SK-N-MC (cell line): ENCODE measurements at regions not wholly inside any gene's neighbourhood (a gene's known extent, or its start where the extent isn't known, plus 50 kb on each side); places are given as distances from the start of the nearest gene placed in this dataset.

Experiments used
- FOXP2 ChIP-seq: optimal IDR thresholded peaks from 2 replicates; pipeline ENCODE3; 2011; ENCODE audit warnings: mild to moderate bottlenecking, moderate library complexity; ENCODE audit not compliant: insufficient read depth; ENCODE audit errors: extremely low read length, control extremely low read depth
- POLR2AphosphoS5 ChIP-seq: IDR thresholded peaks from 2 replicates; pipeline ENCODE4 v1.6.1; 2012; ENCODE audit warnings: mild to moderate bottlenecking, low read depth, low read length, borderline replicate concordance

DNA sequence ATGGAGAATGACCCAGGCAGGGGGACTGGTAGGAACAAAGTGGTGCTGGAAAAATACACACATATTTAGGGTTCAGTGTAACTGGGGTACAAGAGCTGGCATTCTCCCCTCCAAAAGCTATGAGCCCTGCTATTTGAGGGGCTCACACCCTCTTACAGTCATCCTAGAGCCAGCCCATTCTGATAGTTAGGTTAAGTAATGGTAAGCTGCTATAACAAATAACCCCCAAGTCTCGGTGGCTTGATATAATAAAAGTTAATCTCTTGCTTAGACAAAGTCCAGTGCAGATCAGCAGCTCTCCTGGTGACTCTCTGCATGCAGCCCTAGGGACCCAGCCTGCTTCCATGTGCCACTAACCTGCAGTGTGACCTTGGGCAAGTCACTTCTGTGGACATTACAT lies 234.9 kb upstream of the HES1 start:
- no peak for TF ChIP-seq FOXP2
- TF ChIP-seq POLR2AphosphoS5: no peak
